GM18858 (cell line): ENCODE measurements at regions not wholly inside any gene's neighbourhood (a gene's known extent, or its start where the extent isn't known, plus 50 kb on each side); places are given as distances from the start of the nearest gene placed in this dataset.

Experiments
- ATAC-seq: cut with Tn5 transposase; IDR thresholded peaks from one replicate; pipeline ENCODE4 v1.9.1; 2021; ENCODE audit not compliant: unreplicated experiment

GRCh38 chr6:166010136-166010960 is 157.3 kb downstream of the TBXT start:
- no peak for ATAC-seq

- no peak for ATAC-seq
Observed at GRCh38 chr6:166009385-166010031, 158.1 kb downstream of the TBXT start.

GRCh38 chr6:166008441-166009369 is 158.9 kb downstream of the TBXT start:
- no peak for ATAC-seq

GRCh38 chr6:166007349-166008263 is 160.0 kb downstream of the TBXT start:
- no peak for ATAC-seq

- no peak for ATAC-seq
Observed at GRCh38 chr6:166006900-166007301, 160.8 kb downstream of the TBXT start.

GRCh38 chr6:166005944-166006899 is 161.4 kb downstream of the TBXT start:
- ATAC-seq: no peak

GRCh38 chr6:166005401-166005943 is 162.2 kb downstream of the TBXT start:
- no peak for ATAC-seq

GRCh38 chr6:166004876-166005275 is 162.8 kb downstream of the TBXT start:
- ATAC-seq: no peak

GRCh38 chr6:166004471-166004870 is 163.2 kb downstream of the TBXT start:
- no peak for ATAC-seq

- no peak for ATAC-seq
Observed at GRCh38 chr6:166003569-166003968, 164.1 kb downstream of the TBXT start.

- no peak for ATAC-seq
Observed at GRCh38 chr6:166001359-166001758, 166.3 kb downstream of the TBXT start.

GRCh38 chr6:165999279-165999678 is 168.4 kb downstream of the TBXT start:
- ATAC-seq: no peak

GRCh38 chr6:165998072-165998471 is 169.6 kb downstream of the TBXT start:
- no peak for ATAC-seq

- no peak for ATAC-seq
Observed at GRCh38 chr6:165991341-165991740, 176.3 kb downstream of the TBXT start.

GRCh38 chr6:165990216-165990615 is 177.4 kb downstream of the TBXT start:
- no peak for ATAC-seq

- ATAC-seq: no peak
Observed at GRCh38 chr6:165988757-165989456, 178.7 kb downstream of the TBXT start.

GRCh38 chr6:165988302-165988756 is 179.3 kb downstream of the TBXT start:
- ATAC-seq: no peak
